NOMO-1 treated with dmso at 0.1 percent for 144 hours (cell line): ENCODE measurements at regions not wholly inside any gene's neighbourhood (a gene's known extent, or its start where the extent isn't known, plus 50 kb on each side); places are given as distances from the start of the nearest gene placed in this dataset.
A peak's percentile ranks its signal among the peaks of the same experiment; 100 is the strongest.

Experiments
- DNase-seq: peaks from one replicate; lab custom pipeline; 2025; ENCODE audit not compliant: unreplicated experiment; lab: John Stamatoyannopoulos, UW

DNA sequence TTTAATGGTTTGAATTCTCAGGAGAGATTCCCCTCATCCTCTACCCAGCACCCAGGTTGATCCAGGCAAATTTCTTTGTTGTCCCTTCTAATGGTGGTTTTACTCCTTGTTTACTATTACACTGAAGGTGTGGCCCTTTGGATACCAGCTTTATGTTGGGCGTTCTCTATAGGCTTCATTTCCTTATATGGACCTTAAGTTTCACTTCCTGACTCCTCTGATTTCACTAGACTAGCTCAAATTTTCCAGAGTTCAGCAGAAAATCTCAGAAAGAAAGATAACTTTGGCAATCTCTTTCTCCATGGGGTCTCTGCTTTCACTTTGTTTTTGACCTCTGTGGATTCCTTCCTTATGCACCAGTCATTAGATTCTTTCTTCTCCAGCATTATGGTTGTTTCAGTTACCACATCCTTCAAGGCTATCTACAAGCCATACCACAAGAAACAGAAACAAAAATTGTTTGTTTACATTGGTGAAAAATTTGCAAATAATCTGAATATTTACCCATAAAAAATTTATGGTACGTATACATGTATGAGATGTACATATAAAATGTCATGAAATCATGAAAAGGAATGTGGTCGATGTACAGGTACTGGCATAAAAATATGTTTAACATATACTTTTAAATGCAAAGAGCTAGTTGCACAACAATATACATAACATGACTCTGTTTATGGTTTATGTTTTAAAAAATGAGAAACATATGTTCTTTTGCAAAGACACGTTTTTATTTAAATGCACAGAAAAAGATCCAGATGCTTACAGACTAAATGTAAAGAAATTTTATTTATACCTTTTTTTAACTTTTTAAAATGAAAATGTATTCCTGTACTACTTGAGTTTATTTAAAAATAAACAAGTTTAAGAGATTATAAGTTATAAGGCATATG lies 212.6 kb downstream of the LACC1 start:
- DNase-seq: no peak

DNA sequence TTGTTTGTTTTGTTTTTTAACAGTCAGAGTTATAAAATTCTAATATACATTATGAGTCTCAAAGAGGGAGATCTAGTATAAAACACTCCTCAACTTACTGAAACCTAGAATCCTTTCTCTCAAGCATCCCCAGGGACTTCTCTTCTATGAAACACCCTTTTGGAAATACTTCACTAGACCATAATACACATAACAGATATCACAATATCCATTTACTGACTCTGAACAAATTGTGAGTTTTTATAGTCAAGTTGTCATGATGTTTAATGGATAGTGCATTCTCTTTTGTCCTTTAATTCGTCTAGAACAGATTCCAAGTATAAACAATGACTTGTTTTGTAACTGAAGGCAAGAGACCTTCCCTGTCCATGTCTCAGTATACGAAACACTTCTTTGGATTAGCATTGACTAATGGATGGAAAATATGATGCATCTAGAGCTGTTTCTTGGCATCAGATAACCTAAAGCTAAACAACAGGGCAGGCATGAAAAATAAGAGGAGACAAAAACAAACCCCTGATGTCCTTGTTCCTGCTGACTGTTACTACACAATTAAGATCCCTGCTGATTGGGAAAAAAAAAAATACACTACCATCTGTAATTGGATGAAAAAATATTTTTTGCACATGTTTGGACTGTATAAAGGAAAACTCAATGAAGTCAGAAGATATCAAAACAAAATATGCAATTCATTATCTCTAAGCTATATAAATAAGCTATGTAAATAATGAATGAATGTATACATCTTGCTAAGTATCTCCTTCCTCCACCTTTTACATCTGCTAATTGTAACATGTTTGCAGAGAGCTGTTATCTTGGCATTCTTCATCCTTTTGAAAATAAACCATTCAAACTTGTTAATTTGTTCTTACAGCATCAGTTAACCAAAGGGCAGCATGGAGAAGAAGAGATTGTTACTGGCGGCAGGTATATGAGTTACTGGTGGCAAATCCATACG lies 214.2 kb downstream of the LACC1 start:
- DNase-seq: no peak

DNA sequence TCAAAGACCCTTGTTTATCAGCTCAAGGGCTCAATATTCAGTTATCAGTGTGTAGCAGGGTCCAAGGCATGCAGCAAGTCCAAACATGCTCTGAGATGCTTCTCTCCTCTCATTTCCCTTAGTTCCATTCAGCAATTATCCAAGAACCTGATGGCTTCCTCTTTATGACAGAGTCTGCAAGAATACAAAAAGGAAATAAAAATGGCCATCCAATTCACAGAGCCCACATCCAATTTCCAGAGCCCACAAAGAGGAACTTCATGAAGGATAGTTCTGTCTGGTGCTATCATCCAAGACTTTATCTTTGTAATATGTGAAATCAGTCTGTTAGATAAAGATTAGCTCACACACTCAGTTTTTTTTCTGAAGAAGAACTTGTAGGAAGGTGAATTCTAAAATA lies 217.2 kb downstream of the LACC1 start:
- peak; percentile 37 for DNase-seq

DNA sequence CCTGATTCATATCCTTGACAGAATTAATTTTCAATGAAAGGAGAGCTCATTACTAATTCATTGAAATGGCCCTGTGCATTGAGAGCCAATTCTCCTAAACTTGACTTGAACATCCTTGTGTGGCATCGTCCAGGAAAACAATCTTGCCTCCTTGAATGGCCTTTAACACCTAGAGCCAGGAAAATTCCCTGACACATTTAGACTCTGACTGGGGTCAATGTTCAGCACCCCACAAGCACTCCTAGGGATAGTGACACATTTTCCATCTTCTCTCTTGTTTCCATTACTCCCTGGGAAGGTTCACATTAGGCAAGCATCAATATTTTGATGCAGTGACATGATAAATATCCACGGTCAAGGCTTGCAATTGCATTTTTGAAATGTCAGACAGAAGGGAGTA lies 218.9 kb downstream of the LACC1 start:
- DNase-seq: no peak

DNA sequence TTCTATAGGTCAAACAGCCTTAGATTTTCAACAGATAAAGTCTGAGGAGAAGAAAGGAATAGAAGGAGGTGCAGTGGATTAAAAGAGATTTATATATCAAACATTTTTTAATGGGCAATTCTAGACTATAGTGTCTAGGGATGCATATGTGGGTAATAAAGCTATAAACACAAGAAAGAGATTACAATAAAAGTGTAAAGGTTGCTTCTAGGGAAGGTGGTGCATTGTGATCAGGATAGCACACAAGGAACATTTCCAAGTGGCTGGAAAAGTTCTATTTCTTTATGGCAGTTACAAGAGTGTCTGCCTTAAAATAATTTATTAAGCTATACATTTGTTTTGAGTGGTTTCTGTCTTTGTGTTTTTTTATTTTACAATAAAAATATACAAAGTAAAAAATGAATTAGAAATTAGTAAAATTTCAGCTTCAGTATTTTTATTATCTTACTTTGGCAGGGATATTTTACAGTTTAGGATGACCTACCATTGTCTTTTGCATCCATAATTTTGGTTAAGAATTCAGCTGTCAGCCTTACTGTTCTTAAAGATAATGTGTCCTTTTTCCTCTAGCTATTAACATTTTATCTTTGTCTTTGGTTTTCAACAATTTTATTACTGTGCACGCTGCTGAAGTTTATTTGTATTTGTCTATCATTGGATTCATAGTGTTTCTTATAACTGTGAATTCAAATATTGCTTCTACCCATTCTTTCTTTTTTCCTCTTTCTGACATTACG lies 221.8 kb downstream of the LACC1 start:
- DNase-seq: no peak

DNA sequence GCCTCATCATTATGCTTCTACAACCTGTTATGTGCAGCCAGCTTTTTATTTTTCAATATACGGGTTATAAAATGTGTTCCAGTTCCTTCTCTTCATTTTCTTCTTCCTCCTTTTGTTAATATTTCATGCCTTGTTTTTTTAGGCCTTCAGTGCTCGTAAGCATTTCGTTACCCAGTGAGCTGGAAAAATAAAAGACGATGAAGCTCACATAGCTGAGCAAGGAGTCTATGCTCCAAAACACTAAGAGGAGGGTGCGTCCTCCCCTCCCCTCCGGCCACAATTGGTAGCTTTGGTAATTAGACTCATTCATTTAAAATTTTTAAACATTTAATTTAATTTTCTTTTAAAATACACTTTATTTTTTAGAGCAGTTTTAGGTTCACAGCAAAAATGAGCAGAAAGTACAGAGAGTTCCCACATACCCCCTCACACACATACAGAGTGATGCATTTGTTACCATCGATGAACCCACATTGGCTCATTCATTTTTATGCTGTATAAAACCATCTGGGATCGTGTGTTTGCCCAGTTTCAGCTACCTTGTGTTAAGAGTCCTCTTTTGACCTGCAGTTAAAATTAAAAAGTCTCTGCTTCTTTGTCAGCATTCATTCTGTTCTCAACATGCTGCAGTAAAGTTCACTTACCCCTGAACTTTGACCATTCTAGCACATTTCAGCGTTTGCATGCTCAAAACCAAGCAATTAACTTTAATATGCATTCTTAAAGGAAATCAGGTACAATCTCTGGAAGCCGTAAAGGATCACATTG lies 223.9 kb downstream of the LACC1 start:
- no peak for DNase-seq

DNA sequence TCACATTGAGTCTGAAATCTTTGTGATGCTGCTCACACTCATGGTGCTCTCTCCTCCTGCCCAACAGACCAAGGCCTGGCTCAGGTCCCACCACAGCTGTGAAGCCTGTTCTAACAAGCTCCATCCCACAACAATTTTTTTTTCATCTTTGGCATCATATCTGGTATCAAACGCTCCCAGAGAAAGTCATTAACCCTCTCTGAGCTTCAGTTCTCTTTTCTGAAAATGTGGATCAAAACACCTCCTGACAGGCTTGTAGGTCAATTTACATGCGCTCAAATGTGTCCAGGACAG lies 224.4 kb downstream of the LACC1 start:
- DNase-seq: no peak

DNA sequence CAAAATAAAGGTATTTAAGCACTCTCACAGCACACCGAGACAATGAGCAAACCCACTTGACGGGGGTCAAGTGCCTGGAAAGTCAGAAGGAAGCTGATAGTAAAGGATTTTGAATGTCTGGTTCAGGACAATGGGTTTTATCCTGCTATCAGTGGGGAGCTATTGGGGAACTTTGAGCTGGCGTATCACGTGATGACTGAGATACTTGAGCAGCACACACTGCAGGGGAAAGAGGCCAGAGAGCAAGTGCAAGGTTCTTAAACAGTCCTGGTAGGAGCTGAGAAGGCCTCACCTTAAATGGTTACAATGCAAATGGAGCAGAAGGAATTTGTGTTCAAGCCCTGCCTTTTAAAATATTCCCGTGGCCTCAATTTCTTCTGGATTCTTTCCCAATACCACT lies 225.3 kb downstream of the LACC1 start:
- no peak for DNase-seq

DNA sequence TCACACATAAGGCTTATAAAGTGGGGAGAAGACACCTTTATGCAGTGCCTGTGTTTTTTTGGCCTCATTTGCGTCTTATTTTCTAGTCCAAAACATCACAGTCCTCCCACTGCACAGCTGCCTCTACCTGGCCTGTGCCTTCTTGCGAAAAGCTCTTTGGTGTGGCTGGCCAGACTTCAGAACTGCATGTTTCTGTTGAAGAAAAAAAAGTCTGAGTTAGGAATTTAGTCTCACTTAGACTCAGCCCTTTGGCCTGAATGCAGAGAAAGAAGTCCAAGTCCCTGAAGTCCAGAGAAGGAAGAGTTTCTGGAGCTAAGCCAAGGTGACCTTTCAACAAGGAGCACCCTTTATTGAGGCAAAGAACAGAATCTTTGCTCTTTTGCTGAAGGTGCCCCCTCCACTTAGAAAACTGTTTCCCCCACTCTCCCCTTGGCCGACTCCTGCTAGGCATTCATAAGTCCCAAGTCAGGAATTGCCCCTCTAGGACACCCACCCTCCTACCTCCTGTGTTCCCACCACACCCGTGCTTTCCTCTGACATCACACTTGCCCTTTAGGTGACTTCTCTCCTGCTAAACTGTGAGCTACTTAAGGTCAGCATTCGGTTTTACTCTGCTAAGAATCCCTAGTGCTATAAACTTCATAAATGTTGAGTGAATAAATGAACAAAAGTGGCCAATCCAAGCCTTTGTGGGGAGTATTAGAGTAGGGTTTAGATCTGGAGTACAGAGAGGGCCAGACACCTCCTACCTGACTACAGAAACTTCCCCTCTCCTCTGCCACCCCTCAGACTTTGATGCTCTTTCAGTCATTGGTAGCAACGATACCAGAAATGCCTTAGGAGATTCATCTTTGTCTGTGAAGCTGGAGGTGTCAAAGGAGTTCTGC lies 226.8 kb downstream of the LACC1 start:
- no peak for DNase-seq

DNA sequence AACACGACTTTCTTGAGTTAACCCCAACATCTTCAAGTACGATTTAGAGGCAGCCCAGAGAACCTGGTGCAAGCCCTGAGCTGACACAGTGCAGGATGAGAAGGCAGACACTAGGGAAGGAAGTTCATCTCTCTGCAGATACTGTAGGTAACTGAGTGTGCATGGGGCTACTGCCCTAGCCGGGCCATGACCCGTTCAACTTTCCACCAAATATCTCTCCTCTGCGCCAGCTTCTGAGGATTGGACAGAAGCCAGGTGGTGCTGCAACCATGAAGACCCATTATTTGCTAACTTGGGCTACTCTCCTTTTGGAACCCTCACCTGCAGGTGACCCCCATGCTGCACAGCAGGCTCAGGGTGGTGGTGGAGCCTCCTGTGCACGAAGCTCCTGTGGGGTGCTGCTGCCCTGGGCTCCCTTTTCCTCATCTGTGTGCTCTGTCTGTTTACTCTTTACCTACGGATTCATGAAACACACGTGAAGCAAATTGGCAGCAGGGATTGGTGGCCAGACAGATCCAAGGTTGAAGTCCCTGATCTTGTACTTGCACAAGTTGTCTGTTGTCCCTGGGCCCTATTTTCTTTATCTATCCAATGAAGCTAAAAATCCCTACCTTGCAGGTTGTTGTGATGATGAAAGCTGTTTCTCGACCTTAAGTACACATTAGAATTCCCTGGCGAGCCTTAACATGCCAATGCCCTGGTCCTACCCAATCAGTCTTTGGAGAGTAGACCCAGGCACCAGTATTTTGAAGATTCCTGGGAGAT lies 227.8 kb downstream of the LACC1 start:
- DNase-seq: no peak

DNA sequence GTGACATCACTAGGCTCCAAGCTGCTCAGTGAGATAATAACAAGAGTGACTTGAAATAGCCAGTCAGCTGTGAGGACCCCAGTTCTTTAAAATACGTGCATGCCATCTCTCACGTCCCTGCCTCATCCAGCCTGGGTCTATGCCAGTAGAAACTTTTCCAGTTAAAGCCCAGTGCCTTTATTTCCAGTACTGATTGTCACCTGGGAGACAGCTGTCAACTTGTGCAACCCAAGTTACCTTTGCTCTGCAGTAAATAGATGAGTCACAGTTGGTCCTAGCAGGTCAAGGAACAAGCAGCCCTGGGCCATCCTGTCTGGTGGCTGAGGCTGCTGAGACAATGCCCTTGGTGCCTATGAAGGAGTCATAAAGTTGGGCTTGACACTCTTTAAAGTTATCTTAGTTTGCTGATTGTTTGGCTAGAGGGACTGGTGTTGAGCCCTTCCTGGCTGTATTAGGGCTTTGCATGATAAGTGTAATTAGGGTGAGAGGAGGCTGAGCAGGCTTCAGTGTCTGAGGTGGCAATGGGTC lies 228.7 kb downstream of the LACC1 start:
- DNase-seq: no peak

DNA sequence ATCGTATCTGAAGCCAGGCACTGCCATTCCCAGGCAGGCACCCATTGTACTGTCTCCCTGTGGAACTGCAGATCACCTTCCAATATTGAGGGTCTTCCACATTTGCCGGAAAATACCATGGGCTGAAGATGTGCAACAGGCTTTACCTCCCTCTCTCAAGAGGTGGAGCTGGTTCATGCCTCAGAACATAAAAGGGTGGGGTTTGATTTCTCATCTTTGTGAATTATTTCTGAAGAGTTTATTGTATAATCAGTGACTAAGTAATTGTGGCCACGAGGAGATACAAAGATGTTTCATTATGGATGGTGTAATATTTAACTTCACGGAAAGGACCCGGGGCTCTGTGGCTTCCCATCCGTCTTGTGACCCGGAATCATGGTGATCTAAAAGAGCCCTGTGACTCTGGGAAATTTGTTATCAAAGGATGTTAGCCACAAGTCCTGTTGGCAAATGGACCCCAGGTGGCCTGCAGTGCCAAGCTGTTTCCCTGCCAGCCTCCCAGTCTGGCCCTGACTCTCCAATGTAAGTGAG lies 230.5 kb downstream of the LACC1 start:
- no peak for DNase-seq

DNA sequence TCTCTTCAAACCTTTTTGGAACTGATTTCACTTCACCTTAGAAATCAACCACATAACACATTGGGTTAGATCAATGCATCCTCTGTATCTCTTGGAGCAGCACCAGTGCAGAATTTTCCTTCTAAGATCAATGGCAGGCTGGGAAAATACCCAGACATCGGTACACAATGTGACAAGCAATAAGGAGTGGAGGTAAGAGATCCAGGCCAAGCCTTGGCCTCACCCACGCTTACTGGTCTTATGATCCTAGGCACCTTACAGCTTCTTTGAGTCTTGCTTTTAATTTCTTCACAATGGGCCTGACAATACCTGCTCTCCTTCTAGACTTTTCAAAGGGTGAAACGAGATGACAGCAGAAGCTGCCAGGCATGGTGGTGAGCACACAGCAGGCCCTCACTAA lies 232.0 kb downstream of the LACC1 start:
- no peak for DNase-seq

DNA sequence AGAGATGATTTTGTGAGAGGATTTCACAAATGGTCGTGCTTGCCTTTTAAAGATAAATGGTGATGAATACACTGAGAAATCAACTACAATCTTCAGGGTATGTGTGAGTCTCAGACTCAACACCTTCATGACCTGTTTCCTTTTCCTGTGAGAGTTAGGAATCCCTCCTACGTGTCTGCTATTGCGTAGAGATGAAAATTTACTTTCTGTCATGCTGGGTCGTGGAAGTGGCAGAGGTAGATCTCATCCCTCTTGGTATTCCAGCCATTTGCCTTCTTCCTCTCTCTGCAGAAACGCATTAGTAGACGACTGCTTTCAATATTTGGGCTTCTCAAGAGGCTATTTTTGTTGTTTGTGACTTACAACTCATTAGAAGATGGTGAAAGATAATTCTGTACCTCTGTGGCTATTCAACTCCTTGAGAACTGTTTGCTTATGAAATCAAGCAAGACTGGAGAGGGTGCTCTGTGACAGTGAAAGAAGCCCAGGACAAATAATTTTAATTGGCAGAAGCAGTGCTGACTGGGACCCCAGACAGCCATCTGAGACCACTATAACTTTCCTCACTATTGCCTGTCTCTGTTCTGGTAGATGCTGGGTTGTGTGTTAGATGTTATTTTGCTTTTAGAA lies 233.1 kb downstream of the LACC1 start:
- DNase-seq: no peak

DNA sequence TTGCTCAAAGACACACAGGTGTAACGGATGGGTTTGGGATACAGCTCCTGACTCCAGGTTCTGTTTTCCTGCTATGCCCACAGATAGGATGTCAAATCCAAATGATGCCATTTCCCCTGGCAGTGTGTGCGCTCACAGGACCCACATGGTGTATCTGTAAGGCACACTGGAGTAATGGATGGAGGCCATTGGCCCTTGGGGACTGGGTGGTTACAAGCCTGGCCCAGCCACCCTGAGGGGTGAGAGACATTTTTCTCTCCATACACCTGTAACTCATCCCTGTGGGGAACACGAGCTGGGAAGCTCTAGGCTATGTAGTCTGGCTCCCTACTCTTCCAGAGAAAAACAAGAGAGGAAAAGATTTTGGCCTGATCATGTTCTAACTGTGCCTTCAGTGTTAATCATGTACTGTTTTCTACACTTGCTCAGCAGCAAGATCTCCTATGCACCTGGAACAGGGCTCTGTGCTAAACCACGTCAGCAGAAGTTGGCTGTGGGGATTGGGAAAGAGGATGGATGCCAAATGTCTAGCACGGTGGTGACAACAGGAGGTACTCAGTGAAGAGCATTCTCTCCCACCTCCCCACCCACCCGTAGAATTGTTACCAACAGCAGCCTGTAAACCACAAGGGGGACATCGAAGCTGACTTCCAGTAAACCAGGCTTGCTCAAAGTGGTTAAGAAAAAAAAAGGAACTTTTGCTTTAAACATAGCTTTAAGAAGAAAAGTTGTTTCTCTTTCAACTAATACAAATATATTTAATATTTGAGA lies 237.0 kb downstream of the LACC1 start:
- no peak for DNase-seq

DNA sequence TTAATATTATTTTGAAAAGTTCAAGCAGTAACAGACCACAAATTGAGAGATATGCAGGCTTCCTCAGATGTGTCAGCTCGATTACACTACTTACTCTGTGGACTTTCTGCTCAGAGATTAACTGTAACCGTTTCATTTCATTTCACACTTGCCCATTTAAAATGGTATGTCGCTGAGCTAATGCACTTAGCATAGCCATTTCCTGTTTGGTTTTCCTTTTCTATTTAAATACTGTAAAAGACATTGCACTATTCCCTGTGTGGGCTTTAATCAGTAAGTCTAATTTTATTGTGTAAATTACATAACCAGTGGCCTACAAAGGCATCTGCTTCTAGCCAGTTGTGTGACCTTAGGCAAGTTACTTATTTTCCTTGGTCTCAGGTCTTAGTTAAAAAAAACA lies 237.6 kb downstream of the LACC1 start:
- DNase-seq: no peak

DNA sequence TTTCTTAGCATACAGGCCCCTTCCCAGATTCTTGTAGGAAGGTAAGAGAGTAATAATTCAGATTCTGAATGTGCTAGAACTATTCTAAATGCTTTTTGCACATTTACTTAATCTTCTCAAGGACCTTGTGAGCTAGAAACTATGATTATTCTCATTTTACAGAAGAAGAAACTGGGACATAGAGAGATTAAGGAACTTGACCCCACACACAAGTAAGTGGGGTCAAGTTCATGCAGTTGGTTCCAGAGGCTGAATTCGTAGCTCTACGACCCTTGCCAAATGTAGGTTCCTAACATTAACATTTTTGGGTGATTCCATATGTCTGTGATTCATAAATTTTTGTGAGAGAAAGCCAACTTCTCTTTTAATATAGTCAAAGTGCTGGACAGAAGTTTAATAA lies 238.1 kb downstream of the LACC1 start:
- no peak for DNase-seq
